Neural cell (in vitro differentiated cells): ENCODE measurements at regions not wholly inside any gene's neighbourhood (a gene's known extent, or its start where the extent isn't known, plus 50 kb on each side); places are given as distances from the start of the nearest gene placed in this dataset.

Experiments used
- H2AFZ ChIP-seq: fragments of 200-600, 300-800 bp; sonication (generic), shearing (Covaris generic); 2 replicates; pipeline ENCODE4 v1.6.0; 2014; ENCODE audit warnings: low read depth, mild to moderate bottlenecking, antibody characterized with exemption, low read length, moderate library complexity
- H3F3A ChIP-seq: fragments of 200-600 bp; shearing (Covaris generic); 2 replicates; pipeline ENCODE4 v1.6.1; 2016; ENCODE audit warnings: mild to moderate bottlenecking, moderate library complexity, mixed read lengths, antibody characterized with exemption, low read length; ENCODE audit not compliant: insufficient read depth, poor library complexity, severe bottlenecking
- H3K27ac ChIP-seq: fragments of 200-600, 300-800 bp; sonication (generic), shearing (Covaris generic); 2 replicates; pipeline ENCODE4 v1.5.1; 2014; ENCODE audit warnings: mild to moderate bottlenecking, low read length, moderate library complexity
- H3K27me3 ChIP-seq: fragments of 300-800, 200-600 bp; sonication (generic), shearing (Covaris generic); 2 replicates; pipeline ENCODE4 v1.6.0; 2014; ENCODE audit warnings: mild to moderate bottlenecking, low read depth, low read length, moderate library complexity; ENCODE audit not compliant: insufficient read depth
- H3K36me3 ChIP-seq: fragments of 300-800, 200-600 bp; sonication (generic), shearing (Covaris generic); 2 replicates; pipeline ENCODE4 v1.5.1; 2014; ENCODE audit warnings: mild to moderate bottlenecking, antibody characterized with exemption, low read length, moderate library complexity; ENCODE audit not compliant: insufficient read depth
- H3K4me2 ChIP-seq: fragments of 300-800, 200-600 bp; sonication (generic), shearing (Covaris generic); 2 replicates; pipeline ENCODE4 v1.6.0; 2014; ENCODE audit warnings: mild to moderate bottlenecking, low read length
- H3K4me3 ChIP-seq: fragments of 300-800, 200-600 bp; sonication (generic), shearing (Covaris generic); 2 replicates; pipeline ENCODE4 v1.5.1; 2014; ENCODE audit warnings: mild to moderate bottlenecking, low read length, moderate library complexity
- H3K79me2 ChIP-seq: fragments of 200-600 bp; shearing (Covaris generic); replicated peaks from 2 replicates; pipeline ENCODE4 v1.6.0; 2014; ENCODE audit warnings: mild to moderate bottlenecking, low read length, moderate library complexity; ENCODE audit not compliant: insufficient read depth
- H3K9ac ChIP-seq: fragments of 300-800, 200-600 bp; sonication (generic), shearing (Covaris generic); 2 replicates; pipeline ENCODE4 v1.6.1; 2016; ENCODE audit warnings: mild to moderate bottlenecking, low read length, mixed read lengths
- H3K9me2 ChIP-seq: fragments of 200-600 bp; shearing (Covaris generic); 2 replicates; pipeline ENCODE4 v1.6.1; 2016; ENCODE audit warnings: mild to moderate bottlenecking, low read length, mixed read lengths; ENCODE audit not compliant: insufficient read depth
- H3K9me3 ChIP-seq: fragments of 200-600, 300-800 bp; sonication (generic), shearing (Covaris generic); 2 replicates; pipeline ENCODE4 v1.6.1; 2016; ENCODE audit warnings: mild to moderate bottlenecking, mixed run types, low read length, moderate library complexity, mixed read lengths
- H4K20me1 ChIP-seq: fragments of 200-600 bp; shearing (Covaris generic); 2 replicates; pipeline ENCODE4 v1.6.1; 2016; ENCODE audit warnings: mild to moderate bottlenecking, mixed run types; ENCODE audit not compliant: insufficient read depth
- CTCF ChIP-seq: fragments of 450-650 bp; IDR thresholded peaks from 2 replicates; pipeline ENCODE4 v1.5.1; 2014; ENCODE audit warnings: antibody characterized with exemption, mild to moderate bottlenecking, moderate library complexity; ENCODE audit not compliant: poor library complexity, severe bottlenecking
- EP300 ChIP-seq: fragments of 450-650 bp; conservative IDR thresholded peaks from 2 replicates; pipeline ENCODE4 v1.6.1; 2014; ENCODE audit warnings: antibody characterized with exemption, mild to moderate bottlenecking, moderate library complexity; ENCODE audit not compliant: poor library complexity, severe bottlenecking
- EZH2 ChIP-seq: fragments of 200-600, 300-800 bp; shearing (Covaris generic), sonication (generic); IDR thresholded peaks from 2 replicates; pipeline ENCODE4 v1.6.1; 2014; ENCODE audit warnings: antibody characterized with exemption, low read length, borderline replicate concordance, mild to moderate bottlenecking; ENCODE audit not compliant: insufficient read depth, poor library complexity, severe bottlenecking
- MXI1 ChIP-seq: fragments of 450-650 bp; conservative IDR thresholded peaks from 2 replicates; pipeline ENCODE4 v1.6.1; 2014; ENCODE audit warnings: antibody characterized with exemption, mild to moderate bottlenecking; ENCODE audit not compliant: poor library complexity, severe bottlenecking
- POLR2AphosphoS5 ChIP-seq: IDR thresholded peaks from 2 replicates; pipeline ENCODE4 v1.6.1; 2012
- RAD21 ChIP-seq: fragments of 450-650 bp; conservative IDR thresholded peaks from 2 replicates; pipeline ENCODE4 v1.6.1; 2014; ENCODE audit warnings: antibody characterized with exemption, mild to moderate bottlenecking, moderate library complexity
- REST ChIP-seq: IDR thresholded peaks from 2 replicates; pipeline ENCODE4 v1.6.1; 2012; ENCODE audit warnings: borderline replicate concordance
- SMC3 ChIP-seq: fragments of 450-650 bp; conservative IDR thresholded peaks from 2 replicates; pipeline ENCODE4 v1.6.1; 2014; ENCODE audit warnings: antibody characterized with exemption, mild to moderate bottlenecking, moderate library complexity; ENCODE audit not compliant: poor library complexity
- TAF1 ChIP-seq: IDR thresholded peaks from 2 replicates; pipeline ENCODE4 v1.6.1; 2012; ENCODE audit warnings: low read depth

GRCh38 chr11:91587131-91587530, 637.5 kb upstream of the FAT3 start:
- Histone ChIP-seq H3K4me2 (no peak overlapping the region), H3F3A (no peaks in the 10 kb centered on the region), H3K27ac (no peak overlapping the region), H2AFZ (no peak overlapping the region), H3K9me3 (no peaks in the 10 kb centered on the region), H3K79me2 (no peaks in the 10 kb centered on the region), H3K9me2 (no peaks in the 10 kb centered on the region), H3K36me3 (no peaks in the 10 kb centered on the region), H4K20me1 (no peaks in the 10 kb centered on the region), H3K27me3 (no peaks in the 10 kb centered on the region), H3K9ac (no peak overlapping the region), H3K4me3 (no peak overlapping the region)
- TF ChIP-seq SMC3: no peak
- TF ChIP-seq REST: no peak
- no peak for TF ChIP-seq TAF1
- TF ChIP-seq RAD21: no peak
- no peak for TF ChIP-seq EP300
- TF ChIP-seq EZH2: no peak

- Histone ChIP-seq H3K36me3 (no peaks in the 10 kb centered on the region), H3K9ac (no peak overlapping the region), H3K27ac (no peak overlapping the region), H3K9me3 (no peaks in the 10 kb centered on the region), H4K20me1 (no peaks in the 10 kb centered on the region), H3K79me2 (no peaks in the 10 kb centered on the region), H3K27me3 (no peaks in the 10 kb centered on the region), H2AFZ (no peak overlapping the region), H3K4me3 (no peak overlapping the region), H3K4me2 (no peak overlapping the region), H3F3A (no peaks in the 10 kb centered on the region), H3K9me2 (no peaks in the 10 kb centered on the region)
- no peak for TF ChIP-seq POLR2AphosphoS5
- TF ChIP-seq EP300: no peak
- TF ChIP-seq REST: no peak
- TF ChIP-seq EZH2: no peak
- no peak for TF ChIP-seq RAD21
- TF ChIP-seq CTCF: no peak
- no peak for TF ChIP-seq SMC3
- no peak for TF ChIP-seq TAF1
- TF ChIP-seq MXI1: no peak
Observed at GRCh38 chr11:91585035-91585801, 639.4 kb upstream of the FAT3 start.
